ENCODE measurements at regions not wholly inside any gene's neighbourhood (a gene's known extent, or its start where the extent isn't known, plus 50 kb on each side); places are given as distances from the start of the nearest gene placed in this dataset.

DNA sequence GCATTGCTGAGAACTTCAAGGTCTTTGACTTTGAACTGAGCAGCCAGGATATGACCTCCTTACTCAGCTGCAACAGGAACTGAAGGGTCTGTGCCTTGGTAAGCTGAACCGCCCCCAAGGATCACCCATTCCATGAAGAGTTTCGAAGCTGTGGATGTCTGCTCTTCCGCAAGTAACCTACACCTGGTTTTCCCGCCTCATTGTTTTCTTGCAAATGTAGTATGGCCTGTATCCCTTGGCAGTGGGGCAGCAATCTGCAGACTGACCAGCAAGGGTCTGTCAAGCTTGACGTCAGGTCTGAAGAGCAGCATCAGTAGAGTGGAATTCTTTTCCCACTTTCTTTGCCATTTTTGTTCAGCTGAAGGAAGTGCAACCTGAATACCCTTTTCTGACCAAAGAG, 62.6 kb upstream of the RAB12 start:
- ATAC-seq (no peak), DNase-seq (ENCODE audit: low spot score) (no peak), FAIRE-seq (no peak)
- WGBS (ENCODE audit: low lambda C conversion rate): 73% methylated on average over 5 of the region's 5 CpGs
- H3K4me2 ChIP-seq (ENCODE audit: low read depth, low read length): no peak overlapping the region
- H3K27ac ChIP-seq (ENCODE audit: extremely low read length, insufficient read depth, low read length): no peak overlapping the region
- H2AFZ ChIP-seq (ENCODE audit: low read length): no peak overlapping the region
- H3K79me2 ChIP-seq (ENCODE audit: insufficient read depth, low read length): no peaks in the 10 kb centered on the region
- intact Hi-C loops (cut with micrococcal nuclease; ENCODE audit: unreplicated experiment) (no loop called here), in situ Hi-C loops (cut with HindIII; ENCODE audit: extremely low pct_ligation_motif_present, low pct_unique_long_range_greater_than_20kb) (no loop called here)
- ChIA-PET POLR2A (no interaction called here), CTCF (ENCODE audit: low intra/inter-chr PET ratio, low total read pairs) (no interaction called here)
- no peak overlapping the region for H3K4me3 ChIP-seq (replicated peaks in 1 of 3; ENCODE audit: insufficient read depth in 1 of 3, low read depth in 2 of 3, low read length in 3 of 3)
- H3K9me3 ChIP-seq (ENCODE audit: low read length): no peaks in the 10 kb centered on the region
- H3K27me3 ChIP-seq (ENCODE audit: control insufficient read depth in 1 of 2, insufficient read depth in 2 of 2, low read length in 2 of 2): peaks cover 0 to 7% of the 10 kb centered on the region in 2 experiments; a peak in 2 of 5 replicates
- TF ChIP-seq ZNF7 (CRISPR knock-in tag; IDR thresholded peaks at IDR 0.05) (no peak), ZNF354B (CRISPR knock-in tag; IDR thresholded peaks at IDR 0.05) (no peak), ZNF879 (CRISPR knock-in tag; IDR thresholded peaks at IDR 0.05) (no peak), LCORL (IDR thresholded peaks at IDR 0.05) (no peak), LCORL (CRISPR knock-in tag; IDR thresholded peaks at IDR 0.05) (no peak), AGO2 (optimal IDR thresholded peaks at IDR 0.05; ENCODE audit: low read depth, low read length) (no peak), ZNF75D (CRISPR knock-in tag; IDR thresholded peaks at IDR 0.05; ENCODE audit: borderline replicate concordance) (no peak), ERF (CRISPR knock-in tag; IDR thresholded peaks at IDR 0.05) (no peak)
- TF ChIP-seq, protein P1, sequence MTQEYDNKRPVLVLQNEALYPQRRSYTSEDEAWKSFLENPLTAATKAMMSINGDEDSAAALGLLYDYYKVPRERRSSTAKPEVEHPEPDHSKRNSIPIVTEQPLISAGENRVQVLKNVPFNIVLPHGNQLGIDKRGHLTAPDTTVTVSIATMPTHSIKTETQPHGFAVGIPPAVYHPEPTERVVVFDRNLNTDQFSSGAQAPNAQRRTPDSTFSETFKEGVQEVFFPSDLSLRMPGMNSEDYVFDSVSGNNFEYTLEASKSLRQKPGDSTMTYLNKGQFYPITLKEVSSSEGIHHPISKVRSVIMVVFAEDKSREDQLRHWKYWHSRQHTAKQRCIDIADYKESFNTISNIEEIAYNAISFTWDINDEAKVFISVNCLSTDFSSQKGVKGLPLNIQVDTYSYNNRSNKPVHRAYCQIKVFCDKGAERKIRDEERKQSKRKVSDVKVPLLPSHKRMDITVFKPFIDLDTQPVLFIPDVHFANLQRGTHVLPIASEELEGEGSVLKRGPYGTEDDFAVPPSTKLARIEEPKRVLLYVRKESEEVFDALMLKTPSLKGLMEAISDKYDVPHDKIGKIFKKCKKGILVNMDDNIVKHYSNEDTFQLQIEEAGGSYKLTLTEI (CRISPR knock-in tag; conservative IDR thresholded peaks at IDR 0.05): no peak
- no peaks in the 10 kb centered on the region for H4K20me1 ChIP-seq (ENCODE audit: insufficient read depth, low read length)
- no TSS peak for BruUV-seq (replicated peaks)
- no peaks in the 10 kb centered on the region for H3K36me3 ChIP-seq (replicated peaks in 1 of 2; ENCODE audit: control insufficient read depth in 1 of 2, insufficient read depth in 2 of 2, low read length in 2 of 2)
- H3K4me1 ChIP-seq (ENCODE audit: insufficient read depth, low read length): no peaks in the 10 kb centered on the region
- H3K9ac ChIP-seq (ENCODE audit: insufficient read depth, low read depth, low read length): no peak overlapping the region

DNA sequence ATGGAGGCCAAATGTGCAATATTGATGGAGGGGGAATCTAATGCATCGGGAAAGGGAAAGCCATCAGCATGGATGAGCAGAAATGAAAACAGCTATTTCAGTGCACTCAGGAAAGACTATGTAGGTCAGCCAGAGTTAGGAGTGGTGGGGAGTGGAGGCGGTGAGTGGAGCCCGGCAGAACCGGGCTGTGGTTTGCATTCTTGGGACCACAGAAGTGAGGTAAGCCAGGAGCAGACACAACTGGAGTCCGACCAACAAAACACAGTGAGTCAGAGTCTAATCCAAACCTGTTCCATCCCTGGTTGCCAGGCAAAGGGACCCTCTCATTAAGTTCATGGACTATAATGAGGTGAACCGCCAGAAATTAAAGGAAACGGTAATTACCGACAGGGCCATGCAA, 61.1 kb upstream of the RAB12 start:
- no peaks in the 10 kb centered on the region for H3K36me3 ChIP-seq (replicated peaks in 1 of 2; ENCODE audit: control insufficient read depth in 1 of 2, insufficient read depth in 2 of 2, low read length in 2 of 2)
- no peak for ATAC-seq

More for the DNA sequence above, 61.1 kb upstream of the RAB12 start:
- no peaks in the 10 kb centered on the region for H3K9me3 ChIP-seq (ENCODE audit: low read length)
- peaks cover 0 to 7% of the 10 kb centered on the region in 2 experiments; a peak in 2 of 5 replicates for H3K27me3 ChIP-seq (ENCODE audit: control insufficient read depth in 1 of 2, insufficient read depth in 2 of 2, low read length in 2 of 2)
- CTCF ChIA-PET (ENCODE audit: low intra/inter-chr PET ratio, low total read pairs): no interaction called here
- no peaks in the 10 kb centered on the region for H3K79me2 ChIP-seq (ENCODE audit: insufficient read depth, low read length)
- DNase-seq (ENCODE audit: low spot score): no peak
- H2AFZ ChIP-seq (ENCODE audit: low read length): no peak overlapping the region
- BruUV-seq (replicated peaks): no TSS peak
- POLR2A ChIA-PET: no interaction called here
- no peaks in the 10 kb centered on the region for H3K4me1 ChIP-seq (ENCODE audit: insufficient read depth, low read length)
- no peak overlapping the region for H3K27ac ChIP-seq (ENCODE audit: extremely low read length, insufficient read depth, low read length)
- in situ Hi-C loops (cut with HindIII; ENCODE audit: extremely low pct_ligation_motif_present, low pct_unique_long_range_greater_than_20kb) (no loop called here), intact Hi-C loops (cut with micrococcal nuclease; ENCODE audit: unreplicated experiment) (no loop called here)
- no peak for TF ChIP-seq ZNF598 (CRISPR knock-in tag; IDR thresholded peaks at IDR 0.05; ENCODE audit: borderline replicate concordance)
- H3K9ac ChIP-seq (ENCODE audit: insufficient read depth, low read depth, low read length): no peak overlapping the region
- no peak for FAIRE-seq
- H3K4me3 ChIP-seq (replicated peaks in 1 of 3; ENCODE audit: insufficient read depth in 1 of 3, low read depth in 2 of 3, low read length in 3 of 3): no peak overlapping the region
- H4K20me1 ChIP-seq (ENCODE audit: insufficient read depth, low read length): no peaks in the 10 kb centered on the region
- 71% methylated on average over 8 of the region's 8 CpGs for WGBS (ENCODE audit: low lambda C conversion rate)
- no peak overlapping the region for H3K4me2 ChIP-seq (ENCODE audit: low read depth, low read length)

Measured in HepG2 (cell line).